ENCODE measurements at regions not wholly inside any gene's neighbourhood (a gene's known extent, or its start where the extent isn't known, plus 50 kb on each side); places are given as distances from the start of the nearest gene placed in this dataset.

DNA sequence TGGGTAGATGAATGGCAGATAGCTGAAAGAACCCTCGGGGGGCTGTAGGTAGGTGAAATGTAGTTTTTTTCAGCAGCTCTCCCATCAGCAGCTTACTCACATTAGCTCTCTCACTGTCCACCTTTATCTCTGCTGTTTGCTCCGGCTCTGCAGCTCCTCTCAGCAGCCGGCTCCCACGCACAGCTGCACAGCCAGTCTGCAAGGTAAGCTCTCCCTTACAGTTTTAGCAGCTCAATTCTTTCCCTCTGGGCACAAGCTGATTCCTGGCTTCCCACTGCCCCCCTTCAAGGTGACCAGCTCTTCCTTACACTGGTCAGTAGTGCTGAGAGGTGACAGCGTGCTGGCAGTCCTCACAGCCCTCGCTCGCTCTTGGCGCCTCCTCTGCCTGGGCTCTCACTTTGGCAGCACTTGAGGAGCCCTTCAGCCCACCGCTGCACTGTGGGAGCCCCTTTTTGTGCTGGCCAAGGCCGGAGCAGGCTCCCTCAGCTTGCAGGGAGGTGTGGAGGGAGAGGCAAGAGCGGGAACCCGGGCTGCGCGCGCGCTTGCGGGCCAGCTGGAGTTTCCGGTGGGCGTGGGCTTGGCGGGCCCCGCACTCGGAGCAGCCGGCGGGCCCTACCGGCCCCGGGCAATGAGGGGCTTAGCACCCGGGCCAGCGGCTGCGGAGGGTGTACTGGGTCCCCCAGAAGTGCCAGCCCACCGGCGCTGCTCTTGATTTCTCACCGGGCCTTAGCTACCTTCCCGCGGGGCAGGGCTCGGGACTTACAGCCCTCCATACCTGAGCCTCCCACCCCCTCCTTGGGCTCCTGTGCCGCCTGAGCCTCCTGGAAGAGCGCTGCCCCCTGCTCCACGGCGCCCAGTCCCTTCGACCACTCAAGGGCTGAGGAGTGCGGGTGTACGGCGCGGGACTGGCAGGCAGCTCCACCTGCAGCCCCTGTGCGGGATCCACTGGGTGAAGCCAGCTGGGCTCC is 393.6 kb downstream of the CENPC start:
- H3K27ac ChIP-seq (replicated peaks) = no peak overlapping the region

DNA sequence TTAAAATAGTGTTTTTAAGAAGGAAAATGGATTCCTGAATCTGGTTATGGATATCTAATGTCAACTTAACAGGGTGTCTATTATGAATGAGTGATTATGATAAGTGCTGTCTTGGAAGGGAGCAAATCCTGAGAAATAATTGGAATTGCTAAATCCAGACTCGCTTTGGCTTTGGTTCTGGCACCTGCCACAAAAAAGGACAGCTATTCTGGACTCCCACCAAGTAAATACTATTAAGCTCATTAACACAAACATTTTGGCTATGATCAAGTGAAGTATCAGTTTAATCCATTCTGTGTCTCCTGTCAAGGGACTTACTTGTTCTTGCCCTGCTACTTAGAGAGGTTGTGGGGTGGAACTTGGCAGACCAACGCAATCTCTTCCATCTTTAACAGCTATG is 403.7 kb downstream of the CENPC start:
- TF ChIP-seq, protein P1, sequence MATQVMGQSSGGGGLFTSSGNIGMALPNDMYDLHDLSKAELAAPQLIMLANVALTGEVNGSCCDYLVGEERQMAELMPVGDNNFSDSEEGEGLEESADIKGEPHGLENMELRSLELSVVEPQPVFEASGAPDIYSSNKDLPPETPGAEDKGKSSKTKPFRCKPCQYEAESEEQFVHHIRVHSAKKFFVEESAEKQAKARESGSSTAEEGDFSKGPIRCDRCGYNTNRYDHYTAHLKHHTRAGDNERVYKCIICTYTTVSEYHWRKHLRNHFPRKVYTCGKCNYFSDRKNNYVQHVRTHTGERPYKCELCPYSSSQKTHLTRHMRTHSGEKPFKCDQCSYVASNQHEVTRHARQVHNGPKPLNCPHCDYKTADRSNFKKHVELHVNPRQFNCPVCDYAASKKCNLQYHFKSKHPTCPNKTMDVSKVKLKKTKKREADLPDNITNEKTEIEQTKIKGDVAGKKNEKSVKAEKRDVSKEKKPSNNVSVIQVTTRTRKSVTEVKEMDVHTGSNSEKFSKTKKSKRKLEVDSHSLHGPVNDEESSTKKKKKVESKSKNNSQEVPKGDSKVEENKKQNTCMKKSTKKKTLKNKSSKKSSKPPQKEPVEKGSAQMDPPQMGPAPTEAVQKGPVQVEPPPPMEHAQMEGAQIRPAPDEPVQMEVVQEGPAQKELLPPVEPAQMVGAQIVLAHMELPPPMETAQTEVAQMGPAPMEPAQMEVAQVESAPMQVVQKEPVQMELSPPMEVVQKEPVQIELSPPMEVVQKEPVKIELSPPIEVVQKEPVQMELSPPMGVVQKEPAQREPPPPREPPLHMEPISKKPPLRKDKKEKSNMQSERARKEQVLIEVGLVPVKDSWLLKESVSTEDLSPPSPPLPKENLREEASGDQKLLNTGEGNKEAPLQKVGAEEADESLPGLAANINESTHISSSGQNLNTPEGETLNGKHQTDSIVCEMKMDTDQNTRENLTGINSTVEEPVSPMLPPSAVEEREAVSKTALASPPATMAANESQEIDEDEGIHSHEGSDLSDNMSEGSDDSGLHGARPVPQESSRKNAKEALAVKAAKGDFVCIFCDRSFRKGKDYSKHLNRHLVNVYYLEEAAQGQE (IDR thresholded peaks at IDR 0.05; ENCODE audit: insufficient replicate concordance, low read depth) = no peak
- no peak for DNase-seq (ENCODE audit: low read depth in 1 of 2, low spot score in 1 of 2)
- no peak overlapping the region for H3K27ac ChIP-seq (replicated peaks)
- no peak overlapping the region for H3K4me3 ChIP-seq (replicated peaks; ENCODE audit: insufficient read depth, low read length)
- H3K27me3 ChIP-seq (ENCODE audit: insufficient read depth, poor library complexity, severe bottlenecking) = no peaks in the 10 kb centered on the region

More for the DNA sequence above, 393.6 kb downstream of the CENPC start:
- no peak for TF ChIP-seq GABPA (IDR thresholded peaks at IDR 0.05; ENCODE audit: low read depth)
- TF ChIP-seq POLR2AphosphoS5 (IDR thresholded peaks at IDR 0.05; ENCODE audit: low read depth) = no peak
- TF ChIP-seq, protein P2, sequence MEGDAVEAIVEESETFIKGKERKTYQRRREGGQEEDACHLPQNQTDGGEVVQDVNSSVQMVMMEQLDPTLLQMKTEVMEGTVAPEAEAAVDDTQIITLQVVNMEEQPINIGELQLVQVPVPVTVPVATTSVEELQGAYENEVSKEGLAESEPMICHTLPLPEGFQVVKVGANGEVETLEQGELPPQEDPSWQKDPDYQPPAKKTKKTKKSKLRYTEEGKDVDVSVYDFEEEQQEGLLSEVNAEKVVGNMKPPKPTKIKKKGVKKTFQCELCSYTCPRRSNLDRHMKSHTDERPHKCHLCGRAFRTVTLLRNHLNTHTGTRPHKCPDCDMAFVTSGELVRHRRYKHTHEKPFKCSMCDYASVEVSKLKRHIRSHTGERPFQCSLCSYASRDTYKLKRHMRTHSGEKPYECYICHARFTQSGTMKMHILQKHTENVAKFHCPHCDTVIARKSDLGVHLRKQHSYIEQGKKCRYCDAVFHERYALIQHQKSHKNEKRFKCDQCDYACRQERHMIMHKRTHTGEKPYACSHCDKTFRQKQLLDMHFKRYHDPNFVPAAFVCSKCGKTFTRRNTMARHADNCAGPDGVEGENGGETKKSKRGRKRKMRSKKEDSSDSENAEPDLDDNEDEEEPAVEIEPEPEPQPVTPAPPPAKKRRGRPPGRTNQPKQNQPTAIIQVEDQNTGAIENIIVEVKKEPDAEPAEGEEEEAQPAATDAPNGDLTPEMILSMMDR (IDR thresholded peaks at IDR 0.05; ENCODE audit: insufficient read depth, low read length) = no peak
- TF ChIP-seq SPI1 (IDR thresholded peaks at IDR 0.05; ENCODE audit: borderline replicate concordance, low read depth) = no peak
- TF ChIP-seq, protein P1 (IDR thresholded peaks at IDR 0.05; ENCODE audit: insufficient replicate concordance, low read depth) = no peak
- no peak for DNase-seq (ENCODE audit: low read depth in 1 of 2, low spot score in 1 of 2)
- no peaks in the 10 kb centered on the region for H3K27me3 ChIP-seq (ENCODE audit: insufficient read depth, poor library complexity, severe bottlenecking)
- no peak overlapping the region for H3K4me3 ChIP-seq (replicated peaks; ENCODE audit: insufficient read depth, low read length)

DNA sequence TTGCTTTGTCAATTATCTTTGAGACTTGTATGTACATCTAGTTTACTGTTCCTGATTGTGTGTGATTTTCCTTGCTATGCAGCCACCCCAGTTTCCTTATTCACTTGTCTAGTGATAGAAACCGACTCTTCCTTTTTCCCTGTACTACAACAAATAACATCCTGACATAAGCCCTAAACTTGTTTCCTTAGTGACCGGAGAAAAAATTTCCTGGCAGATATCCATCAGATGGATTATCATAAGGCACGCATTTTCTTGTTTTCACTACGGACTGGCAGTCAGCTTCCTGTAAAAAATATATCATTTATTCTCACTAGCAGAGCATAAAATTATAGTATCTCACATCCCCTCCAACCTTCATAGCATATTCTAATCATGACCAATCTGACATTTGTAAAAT is 410.7 kb downstream of the CENPC start:
- Histone ChIP-seq H3K27ac (replicated peaks) (no peak overlapping the region), H3K4me3 (replicated peaks; ENCODE audit: insufficient read depth, low read length) (no peak overlapping the region), H3K27me3 (ENCODE audit: insufficient read depth, poor library complexity, severe bottlenecking) (no peaks in the 10 kb centered on the region)
- no peak for DNase-seq (ENCODE audit: low read depth in 1 of 2, low spot score in 1 of 2)
- TF ChIP-seq SPI1 (IDR thresholded peaks at IDR 0.05; ENCODE audit: borderline replicate concordance, low read depth) = no peak
- no peak for TF ChIP-seq GABPA (IDR thresholded peaks at IDR 0.05; ENCODE audit: low read depth)
- TF ChIP-seq, protein P1 (IDR thresholded peaks at IDR 0.05; ENCODE audit: insufficient replicate concordance, low read depth) = no peak
- TF ChIP-seq, protein P2 (IDR thresholded peaks at IDR 0.05; ENCODE audit: insufficient read depth, low read length) = no peak
- no peak for TF ChIP-seq POLR2AphosphoS5 (IDR thresholded peaks at IDR 0.05; ENCODE audit: low read depth)

Measured in HL-60 (cell line).